NCI-H2081 (cell line): ENCODE measurements at regions not wholly inside any gene's neighbourhood (a gene's known extent, or its start where the extent isn't known, plus 50 kb on each side); places are given as distances from the start of the nearest gene placed in this dataset.
"Not testable (repeated sequence)": the region's sequence is repeated elsewhere in the genome, so short reads cannot be mapped to it uniquely, and the experiment has no call there.

ENCODE experiments used
- DNase-seq, 2 experiments: peaks; one replicate each; lab custom pipeline; 2025; lab: John Stamatoyannopoulos, UW

DNA sequence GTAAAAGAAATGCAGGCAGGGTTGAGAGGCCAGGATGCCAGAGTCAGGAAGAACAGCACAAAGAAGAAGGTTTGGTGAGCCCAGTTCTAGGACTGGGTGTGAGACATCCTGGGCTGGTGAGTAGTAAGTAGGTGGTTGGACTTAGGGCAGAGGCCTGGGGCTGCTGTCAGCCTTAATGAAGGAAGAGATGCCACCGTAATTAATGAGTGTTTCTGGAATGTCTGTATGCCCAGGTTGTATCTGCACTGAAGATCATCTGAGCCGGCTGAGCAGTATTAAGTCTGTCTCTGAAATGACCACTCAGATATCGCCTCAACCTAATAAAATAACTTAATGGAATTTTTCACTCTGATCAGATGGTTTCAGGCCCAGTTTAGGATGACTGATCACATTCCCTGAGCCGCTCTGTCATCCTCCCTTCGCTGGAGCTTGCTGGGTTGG lies 532.9 kb upstream of the IL12A start:
- DNase-seq: no peak

DNA sequence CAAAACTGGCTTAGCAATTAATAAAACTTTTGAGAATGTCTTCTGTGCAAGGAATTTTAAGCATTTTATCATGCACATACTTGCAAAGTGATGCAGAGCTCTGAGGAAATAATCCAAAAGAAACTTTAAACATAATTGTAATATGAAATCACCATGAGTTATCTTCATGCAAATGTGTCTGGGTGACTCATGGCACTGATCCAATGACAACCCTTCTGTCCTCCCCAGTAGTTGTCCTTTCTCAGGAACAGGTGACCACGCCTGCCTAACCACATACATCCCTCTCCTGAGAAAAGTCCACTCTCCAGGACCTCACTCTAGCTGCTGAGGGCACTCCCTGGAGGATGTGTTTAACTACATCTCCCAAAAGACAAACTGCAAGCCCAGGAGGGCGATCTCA lies 530.6 kb upstream of the IL12A start:
- DNase-seq: no peak

DNA sequence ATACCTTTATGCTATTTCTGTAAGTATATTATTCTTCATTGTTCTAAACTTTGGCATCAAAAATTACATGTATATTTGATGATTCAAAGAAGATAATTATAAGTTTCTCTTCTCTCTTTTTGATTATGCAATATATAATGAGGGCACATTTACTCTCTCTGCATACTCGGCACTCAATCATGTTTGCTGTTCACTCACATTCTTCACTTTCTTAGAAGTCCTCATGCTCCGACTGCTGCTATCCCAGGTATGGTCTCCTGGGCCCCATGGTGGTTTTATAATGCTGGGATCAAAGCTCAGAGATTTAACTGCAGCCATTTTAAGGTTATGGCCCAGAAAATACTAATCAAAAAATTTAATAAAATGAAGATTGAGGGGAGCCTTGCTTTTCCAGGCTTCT lies 529.7 kb upstream of the IL12A start:
- DNase-seq: no peak

DNA sequence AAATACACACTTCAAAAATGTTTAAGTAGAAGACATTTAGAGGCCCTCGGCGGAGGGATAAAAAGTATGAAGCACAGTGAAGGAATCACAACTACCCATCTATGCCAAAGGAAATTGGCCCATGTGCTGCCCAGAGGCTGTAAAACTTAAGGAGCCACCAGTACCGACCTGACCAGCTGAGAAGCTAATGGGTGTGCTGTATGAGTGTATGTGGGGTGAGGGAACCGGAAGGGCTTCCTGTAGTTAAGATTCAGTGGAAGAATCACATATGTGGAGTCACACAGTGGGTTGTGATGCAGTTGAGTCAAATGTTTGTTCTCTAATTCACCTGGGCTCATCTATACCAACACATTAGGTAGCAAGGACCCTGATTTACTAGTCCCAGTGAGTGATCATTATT lies 516.0 kb upstream of the IL12A start:
- no peak for DNase-seq

DNA sequence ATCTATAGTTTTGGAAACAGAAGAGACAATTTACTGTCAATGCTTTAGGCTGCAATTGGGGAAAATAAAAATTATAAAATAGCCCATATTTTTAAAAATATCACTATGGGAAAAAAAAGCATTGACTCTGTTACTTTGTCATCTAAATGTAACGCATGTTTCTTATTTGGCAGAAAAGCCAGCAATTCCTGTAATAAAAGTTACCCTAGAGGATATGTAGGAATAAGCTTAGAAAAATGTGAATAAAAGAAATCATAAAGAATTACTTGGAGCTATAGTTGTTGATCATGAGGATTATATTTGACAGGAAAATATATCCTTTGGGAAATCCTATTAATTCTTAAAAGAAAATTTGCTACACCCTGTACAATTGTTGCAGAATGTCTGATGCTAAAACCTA lies 515.4 kb upstream of the IL12A start:
- no peak for DNase-seq

DNA sequence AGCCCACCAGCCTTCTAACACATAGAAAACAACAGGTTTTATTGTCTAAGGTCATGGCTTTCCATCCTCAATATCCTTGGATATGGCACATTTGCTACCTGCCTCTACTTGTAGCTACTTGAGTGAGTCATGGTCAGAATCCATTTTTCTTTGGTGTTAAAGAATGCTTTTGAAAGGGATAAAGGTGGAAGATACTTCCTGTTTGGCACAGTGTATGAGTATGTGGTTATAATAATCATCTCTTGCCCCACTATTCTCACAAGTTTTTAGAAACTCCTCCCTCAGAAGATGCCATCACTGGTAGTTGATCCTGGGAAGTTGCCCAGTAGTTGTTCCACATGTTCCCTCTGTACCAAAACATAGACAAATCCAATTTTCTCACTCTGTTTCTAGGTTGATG lies 508.6 kb upstream of the IL12A start:
- DNase-seq: no peak

DNA sequence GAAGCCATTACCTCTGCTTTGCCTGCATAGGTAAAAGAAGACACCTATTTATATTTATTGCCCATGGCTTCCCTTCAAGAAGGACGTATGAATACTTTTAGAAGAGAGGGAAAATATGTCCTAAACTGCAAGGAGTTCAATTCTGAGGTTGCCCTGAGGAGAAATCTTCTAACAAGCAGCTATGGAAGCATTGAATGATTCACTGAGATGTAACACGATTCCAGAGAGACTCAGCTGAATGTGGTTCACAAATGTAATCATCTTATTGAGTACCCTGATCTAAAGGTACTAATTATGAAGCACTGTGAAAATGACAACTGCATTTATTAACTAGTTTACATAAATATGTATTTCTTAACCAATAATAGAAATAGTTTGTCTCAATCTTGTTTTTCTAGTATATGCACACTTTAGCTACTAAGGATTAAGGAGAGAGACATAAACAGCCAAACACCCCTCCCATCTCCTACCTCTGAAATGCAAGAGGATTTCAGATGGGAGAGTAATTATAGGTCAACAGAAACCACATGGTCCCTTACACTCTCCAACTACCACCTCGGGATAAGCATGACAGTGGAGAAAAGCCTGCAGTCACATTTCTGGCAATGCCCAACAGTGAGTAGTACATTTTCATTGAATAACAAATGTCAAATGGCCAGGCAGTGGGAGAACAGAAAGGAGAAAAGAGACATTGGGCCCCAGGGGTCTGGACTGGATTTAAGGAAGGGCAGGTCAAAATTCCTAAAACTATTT lies 506.2 kb upstream of the IL12A start:
- DNase-seq: peak in 1 of 2 experiments; percentile 14

DNA sequence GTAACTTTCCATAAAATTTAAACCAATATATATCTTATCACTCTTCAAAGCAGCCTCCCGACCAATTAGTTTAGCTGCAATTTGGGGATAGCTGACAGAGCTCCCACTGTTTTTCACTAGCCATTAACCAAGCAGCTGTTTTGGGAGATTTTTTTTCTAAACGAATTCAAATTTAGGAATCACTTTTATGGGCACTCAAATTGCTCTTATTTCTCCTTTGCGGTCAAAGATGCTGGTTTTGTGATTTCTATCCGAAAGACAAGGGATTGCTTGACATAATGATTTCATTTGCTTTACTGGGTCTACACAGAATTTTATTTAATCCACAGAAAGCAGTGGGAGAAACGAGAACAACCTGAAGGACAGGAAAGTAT lies 505.7 kb upstream of the IL12A start:
- no peak for DNase-seq

DNA sequence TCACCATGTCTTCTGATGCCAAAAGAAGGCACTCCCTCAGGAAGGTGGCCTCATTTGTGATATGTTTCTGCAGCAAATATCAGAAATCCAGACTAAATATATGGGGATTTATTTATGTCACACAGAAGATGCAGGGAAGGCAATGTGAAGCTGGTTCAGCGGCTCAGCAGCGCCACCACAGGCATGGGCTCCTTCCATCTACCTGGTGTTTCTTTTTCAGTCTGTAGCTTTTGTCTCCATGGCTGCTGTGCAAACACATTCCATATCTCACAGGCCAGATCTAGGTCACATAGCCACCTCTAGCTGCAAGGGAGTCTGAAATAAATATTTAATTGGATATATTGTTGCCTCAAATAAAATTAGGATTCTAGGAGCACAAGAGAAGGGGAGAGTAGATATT lies 502.1 kb upstream of the IL12A start:
- DNase-seq: no peak

DNA sequence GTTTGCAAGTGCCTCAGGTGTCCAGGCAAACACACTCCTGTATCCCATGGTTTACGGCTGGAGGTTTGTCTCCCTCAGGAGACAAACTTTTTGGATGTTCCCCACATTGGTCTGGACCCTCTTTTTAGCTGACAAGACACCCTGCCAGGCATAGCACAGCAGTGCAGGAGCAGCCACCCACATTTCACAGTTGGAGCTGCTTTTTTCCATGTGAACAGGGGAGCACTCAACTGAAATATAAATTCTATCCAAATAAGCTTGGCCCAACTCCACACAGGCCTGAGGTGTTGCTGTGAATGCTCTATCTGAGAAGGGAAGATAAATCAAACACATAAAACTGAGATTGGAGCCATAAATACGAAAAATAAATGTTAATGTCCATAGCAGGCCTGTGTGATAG lies 501.3 kb upstream of the IL12A start:
- no peak for DNase-seq

DNA sequence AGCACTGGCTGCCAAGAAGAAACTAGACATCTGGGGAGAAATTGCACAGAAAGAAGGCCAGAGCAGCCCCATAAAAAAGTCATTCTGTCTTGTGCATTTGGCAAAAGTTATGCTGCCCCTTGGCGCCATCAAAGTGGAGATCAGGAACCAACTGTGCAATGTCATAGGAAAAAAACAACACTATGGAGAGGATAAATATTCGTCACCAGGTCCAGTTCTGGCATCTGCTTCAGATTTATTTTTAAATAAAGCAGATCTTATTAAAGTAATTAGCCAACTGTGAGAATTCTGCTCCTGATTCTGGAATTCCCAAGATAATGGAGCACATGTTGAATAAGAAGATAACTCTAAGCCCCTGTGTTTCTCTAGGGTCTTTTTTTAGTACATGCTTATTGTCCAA lies 500.0 kb upstream of the IL12A start:
- no peak for DNase-seq

DNA sequence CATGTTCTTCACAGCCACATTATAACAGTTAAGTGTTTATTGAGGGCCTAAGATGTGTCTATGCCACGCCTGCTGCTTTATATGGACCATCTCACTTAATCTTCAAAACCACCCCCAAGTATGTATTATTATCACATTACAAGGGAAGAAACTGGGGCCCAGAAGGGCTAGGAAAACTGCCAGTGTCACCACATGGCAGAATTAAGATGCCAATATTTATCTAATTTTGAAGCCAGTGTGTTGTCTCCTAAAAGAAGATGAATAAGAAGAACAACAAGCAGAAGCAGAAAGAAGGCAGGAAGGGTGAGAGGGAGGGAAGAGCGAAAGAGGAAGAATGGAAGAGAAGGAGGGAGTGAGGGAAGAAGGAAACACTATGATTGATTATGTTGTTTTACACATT lies 491.3 kb upstream of the IL12A start:
- DNase-seq: no peak

DNA sequence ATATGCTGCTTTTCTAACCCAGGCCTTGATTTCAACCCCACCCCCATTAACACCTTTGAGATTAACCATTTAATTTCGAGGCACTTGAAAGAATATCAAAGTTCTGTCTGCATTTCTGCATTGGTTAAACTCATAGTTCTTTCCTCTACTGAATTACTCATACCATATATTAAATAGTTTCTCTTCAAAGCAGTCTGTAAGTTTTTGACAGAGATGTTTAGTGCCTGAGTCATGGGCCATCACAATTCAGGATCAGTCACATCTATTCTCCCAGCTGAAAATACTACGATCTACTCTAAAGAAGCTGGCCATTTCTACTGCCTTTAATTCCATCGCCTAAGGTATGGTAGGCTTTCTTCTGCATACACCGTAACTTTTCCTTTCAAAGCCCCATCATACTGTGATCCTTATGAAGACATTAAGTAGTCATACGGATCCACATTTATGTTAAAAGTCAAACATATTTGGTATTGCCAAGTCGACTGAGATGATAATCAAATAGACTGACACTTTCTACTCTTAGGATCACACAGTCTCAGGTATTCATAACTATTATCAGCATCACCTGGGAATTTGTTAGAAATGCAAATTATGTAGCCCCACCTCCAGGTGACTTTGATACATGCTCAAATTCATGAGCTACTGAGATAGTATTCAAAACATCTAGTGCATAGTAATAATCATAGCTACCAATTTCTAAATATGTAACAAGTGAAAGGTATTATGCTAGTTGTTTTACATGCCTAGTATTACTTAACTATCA lies 489.4 kb upstream of the IL12A start:
- DNase-seq: no peak

DNA sequence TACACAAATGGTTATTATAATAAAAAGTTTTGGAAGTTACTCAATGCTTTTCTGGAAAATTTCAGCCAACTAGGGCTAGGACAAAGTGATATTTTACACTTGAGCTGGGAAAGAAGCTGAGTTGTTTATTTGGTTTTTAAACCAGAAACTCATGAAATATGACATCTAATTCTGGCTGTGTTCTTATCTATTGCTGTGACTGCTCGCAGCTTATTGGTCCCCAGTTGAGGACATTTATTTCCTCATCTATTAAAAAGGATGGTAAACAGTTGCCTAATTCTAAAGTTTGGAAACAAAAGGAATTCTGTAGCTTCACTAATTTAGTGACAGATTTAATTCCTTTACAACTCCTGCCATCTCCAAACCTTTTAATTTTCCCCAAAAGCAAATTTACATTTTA lies 487.6 kb upstream of the IL12A start:
- DNase-seq: no peak

DNA sequence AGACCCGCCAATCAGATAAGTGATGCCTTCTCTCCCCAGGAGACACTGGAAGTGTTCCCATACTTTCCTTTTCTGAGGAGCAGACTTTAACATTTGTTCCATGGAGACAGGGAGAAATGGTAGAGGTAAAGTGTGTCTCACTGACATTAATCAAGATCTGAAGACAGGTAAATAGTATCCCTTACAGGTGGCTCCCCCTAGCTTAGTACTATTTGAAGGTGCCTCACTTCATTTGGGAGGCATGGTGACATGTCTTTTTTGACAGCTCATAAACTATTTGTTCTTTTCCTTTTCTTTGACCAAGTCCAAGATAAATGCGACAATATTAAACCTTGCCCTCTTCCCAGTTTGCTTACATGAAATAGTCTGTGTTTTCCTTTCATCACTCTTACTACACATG lies 485.6 kb upstream of the IL12A start:
- no peak for DNase-seq

DNA sequence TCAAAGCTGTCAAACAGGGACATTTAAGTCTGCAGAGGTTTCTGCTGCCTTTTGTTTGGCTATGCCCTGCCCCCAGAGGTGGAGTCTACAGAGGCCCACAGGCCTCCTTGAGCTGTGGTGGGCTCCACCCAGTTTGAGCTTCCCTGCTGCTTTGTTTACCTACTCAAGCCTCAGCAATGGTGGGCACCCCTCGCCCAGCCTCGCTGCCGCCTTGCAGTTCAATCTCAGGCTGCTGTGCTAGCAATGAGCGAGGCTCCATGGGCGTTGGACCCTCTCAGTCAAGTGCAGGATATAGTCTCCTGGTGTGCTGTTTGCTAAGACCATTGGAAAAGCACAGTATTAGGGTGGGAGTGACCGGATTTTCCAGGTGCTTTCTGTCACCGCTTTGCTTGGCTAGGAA lies 477.6 kb upstream of the IL12A start:
- not testable (repeated sequence) for DNase-seq

DNA sequence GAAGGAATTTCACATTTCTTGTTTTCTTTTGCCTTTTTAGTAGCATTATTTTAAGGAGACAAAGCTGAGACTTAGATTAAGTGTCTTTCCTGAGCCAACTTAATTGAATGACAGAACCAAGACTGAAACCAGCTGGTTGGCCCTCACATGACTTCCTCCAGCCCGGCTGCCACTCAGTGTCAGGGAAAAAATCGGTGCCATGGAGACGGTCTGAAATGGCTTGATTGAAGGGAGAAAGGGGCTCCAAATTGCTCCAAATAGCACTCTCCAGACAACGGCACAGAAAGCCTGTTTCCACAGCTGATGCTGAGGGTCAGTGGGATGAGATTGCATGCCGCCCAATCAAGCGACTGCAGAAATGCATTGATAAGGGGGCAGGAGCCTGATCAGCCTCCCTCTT lies 475.2 kb upstream of the IL12A start:
- no peak for DNase-seq

DNA sequence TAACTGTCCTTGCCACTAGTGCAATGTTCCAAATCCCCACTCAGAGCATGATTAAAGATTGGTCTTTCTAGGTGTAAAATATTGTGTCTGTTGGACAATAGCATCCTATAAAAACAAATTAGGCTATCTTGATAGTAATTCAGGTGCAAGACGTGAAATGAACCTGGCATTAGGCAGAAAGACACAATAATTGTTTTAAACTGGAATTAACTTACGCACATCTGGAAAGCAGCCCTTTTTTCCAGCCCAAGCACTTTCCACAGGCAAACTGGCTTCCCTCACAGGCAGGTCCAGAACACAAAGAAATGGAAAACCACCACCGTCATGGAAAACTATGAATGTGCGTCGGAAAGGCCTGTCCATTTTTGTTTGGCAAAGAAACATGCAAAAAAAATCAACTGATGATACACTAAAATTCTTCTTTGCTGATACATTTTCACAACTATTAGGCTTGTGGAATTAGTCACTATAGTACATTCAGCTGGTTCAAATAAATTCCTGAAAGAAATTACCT lies 474.7 kb upstream of the IL12A start:
- DNase-seq: no peak

DNA sequence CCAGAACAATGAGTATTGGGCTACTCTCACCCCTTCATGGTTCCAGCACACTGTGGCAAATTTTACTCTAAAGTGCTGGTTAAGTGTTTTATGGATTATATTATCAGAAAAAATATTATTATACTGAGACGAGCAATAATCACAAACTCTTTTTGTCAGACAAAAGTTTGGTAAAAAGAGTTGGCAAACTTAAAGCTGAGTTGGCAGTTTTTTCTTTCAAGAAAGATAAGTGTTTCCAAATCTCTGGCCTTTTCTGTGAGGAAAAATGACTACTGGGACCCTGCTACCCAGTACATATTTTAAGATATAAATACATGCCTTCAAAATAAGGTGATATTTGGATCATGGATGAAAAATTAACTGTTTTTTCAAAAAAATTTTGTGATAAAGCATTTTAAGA lies 471.5 kb upstream of the IL12A start:
- no peak for DNase-seq

DNA sequence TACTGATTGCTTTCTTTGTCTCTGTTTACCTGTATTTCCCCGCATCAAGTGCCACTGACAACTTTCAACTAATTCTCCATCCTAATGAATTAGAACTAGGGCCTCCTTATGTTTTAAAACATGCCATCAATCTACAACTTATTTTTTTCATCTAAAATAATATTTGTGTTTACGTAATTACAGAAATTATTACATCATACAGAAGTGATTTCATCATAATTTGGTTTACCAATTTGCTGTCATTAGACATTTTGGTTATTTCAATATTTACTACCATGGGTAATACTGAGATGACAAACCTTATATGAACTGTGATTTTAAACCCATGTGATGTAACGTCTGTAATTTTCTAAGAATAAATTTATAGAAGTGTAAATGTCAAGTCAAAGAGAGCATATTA lies 468.0 kb upstream of the IL12A start:
- DNase-seq: no peak

DNA sequence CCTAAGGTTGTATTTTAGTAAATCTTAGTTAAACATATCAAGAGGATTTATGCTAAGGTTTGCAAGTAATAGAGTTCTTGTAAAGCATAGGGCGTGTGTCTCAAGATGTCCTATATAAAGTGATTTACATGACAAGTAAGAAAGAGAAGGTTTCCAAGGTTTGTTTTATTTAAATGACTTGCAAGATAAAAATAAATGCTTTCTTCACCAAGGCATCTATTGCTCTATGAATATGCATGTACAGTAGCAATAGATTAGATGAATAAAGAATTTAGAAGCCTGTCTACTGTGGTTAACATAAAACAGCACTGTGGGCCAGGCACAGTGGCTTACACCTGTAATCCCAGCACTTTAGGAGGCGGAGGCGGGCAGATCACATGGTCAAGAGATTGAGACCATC lies 466.4 kb upstream of the IL12A start:
- DNase-seq: no peak

DNA sequence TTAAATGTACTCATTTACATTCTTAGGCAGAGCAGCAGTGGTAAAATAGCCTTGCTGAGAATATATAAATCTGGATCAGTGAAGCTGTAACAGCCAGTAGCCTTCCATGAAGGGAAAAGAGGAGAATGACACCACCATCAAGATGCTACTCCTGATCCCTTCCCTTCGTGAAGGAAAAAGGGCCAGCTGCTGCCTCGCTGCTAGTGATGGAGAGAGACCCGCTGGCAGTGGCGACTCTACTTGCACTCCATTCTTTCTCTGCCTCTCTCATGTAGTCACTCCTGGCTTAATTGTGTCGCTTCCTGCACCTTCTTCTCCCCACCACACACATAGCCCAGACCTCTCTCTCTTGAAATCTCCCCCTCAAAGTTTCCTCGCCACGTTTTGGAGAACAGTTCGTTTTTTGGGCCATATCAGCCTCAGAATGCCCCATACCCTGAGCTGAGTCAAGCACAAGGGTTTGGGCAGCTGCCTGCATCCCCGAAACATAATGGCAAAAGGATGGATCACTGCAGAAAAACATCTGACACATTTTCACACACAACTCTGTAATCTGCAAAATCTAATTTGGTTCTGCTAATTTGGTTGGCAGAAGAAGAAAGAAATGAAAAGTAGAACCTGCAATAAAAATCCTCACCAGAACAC lies 460.3 kb upstream of the IL12A start:
- DNase-seq: no peak

DNA sequence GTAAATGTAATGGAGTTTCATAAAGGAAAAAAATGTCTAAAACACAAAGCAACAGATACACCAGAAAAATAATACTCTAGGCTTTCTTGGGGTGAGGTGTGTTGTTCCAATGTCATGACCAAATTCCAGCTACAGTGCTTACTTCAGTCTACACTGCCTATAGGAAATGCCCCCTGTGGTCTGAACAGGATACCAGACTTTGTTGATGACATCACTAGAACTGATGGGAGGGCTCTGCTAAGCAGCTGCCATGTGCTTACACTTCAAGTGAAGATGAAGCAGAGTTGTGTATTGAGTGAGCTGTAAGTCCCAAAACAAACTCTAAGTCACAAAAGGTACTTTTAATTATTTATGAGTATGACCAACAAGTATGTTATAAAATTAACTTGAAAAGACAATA lies 456.1 kb upstream of the IL12A start:
- DNase-seq: peak in 1 of 2 experiments; percentile 4
